ENCODE measurements at regions not wholly inside any gene's neighbourhood (a gene's known extent, or its start where the extent isn't known, plus 50 kb on each side); places are given as distances from the start of the nearest gene placed in this dataset.

DNA sequence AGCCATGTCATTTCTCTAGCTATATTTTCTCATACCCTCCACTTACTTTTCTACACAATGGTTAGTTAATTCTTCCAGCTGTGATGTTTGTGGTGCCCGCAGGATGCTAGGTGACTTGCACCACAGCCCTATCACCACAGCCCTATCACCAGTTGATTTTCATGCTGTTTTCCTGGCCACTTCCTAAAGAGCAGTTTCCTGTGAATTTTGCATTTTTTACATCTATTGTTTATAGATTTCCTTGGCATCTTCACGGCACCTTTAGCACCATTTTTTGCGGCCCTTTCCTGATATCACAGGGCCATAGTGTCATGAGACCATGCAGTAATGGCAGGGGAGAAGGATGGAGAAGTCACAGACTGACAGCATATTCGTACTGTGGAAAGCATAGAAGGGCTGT, 132.9 kb upstream of the PRICKLE2 start:
- H3K4me2 ChIP-seq (ENCODE audit: insufficient read depth, low read length), result no peak overlapping the region
- FAIRE-seq, result no peak
- BruUV-seq (replicated peaks), result no TSS peak
- no peak overlapping the region for H3K27ac ChIP-seq (ENCODE audit: extremely low read depth, low read depth, low read length)
- H3K4me3 ChIP-seq, result no peak overlapping the region
- H3K36me3 ChIP-seq (ENCODE audit: control insufficient read depth, insufficient read depth, low read length), result no peaks in the 10 kb centered on the region
- ChIA-PET CTCF (ENCODE audit: low intra/inter-chr PET ratio) (interaction anchor here (0.7 kb wide), 1 partner anchor 327 kb away, joined by 3 read pairs; no protein-coding TSS in a partner anchor), POLR2A (no interaction called here)
- no peaks in the 10 kb centered on the region for H3K9me1 ChIP-seq (ENCODE audit: control insufficient read depth, insufficient read depth, low read length)
- WGBS (ENCODE audit: insufficient coverage, low coverage, missing lambda C conversion rate), result 0% methylated on average over 4 of the region's 4 CpGs
- H3K4me1 ChIP-seq (replicated peaks in 1 of 2; ENCODE audit: control insufficient read depth in 2 of 2, insufficient read depth in 2 of 2, low read length in 2 of 2), result no peaks in the 10 kb centered on the region
- no peak for DNase-seq (ENCODE audit: extremely low read depth in 1 of 4, low spot score in 3 of 4)
- H4K20me1 ChIP-seq (replicated peaks; ENCODE audit: control insufficient read depth, insufficient read depth, low read length), result no peaks in the 10 kb centered on the region
- no peak for ATAC-seq
- intact Hi-C loops (cut with micrococcal nuclease), result no loop called here
- no peaks in the 10 kb centered on the region for H3K9me3 ChIP-seq (replicated peaks; ENCODE audit: control insufficient read depth, insufficient read depth, low read depth, low read length)
- no peaks in the 10 kb centered on the region for H3K27me3 ChIP-seq (ENCODE audit: control insufficient read depth in 2 of 2, insufficient read depth in 2 of 2, low read length in 2 of 2)
- H3K9ac ChIP-seq (ENCODE audit: insufficient read depth in 1 of 2, low read depth in 2 of 2, low read length in 2 of 2), result no peak overlapping the region
- H3K79me2 ChIP-seq (ENCODE audit: control insufficient read depth, insufficient read depth, low read length), result no peaks in the 10 kb centered on the region
- in situ Hi-C loops (cut with MboI), result no loop called here
- H2AFZ ChIP-seq (ENCODE audit: low read depth, low read length), result no peak overlapping the region
- TF ChIP-seq, protein P1, sequence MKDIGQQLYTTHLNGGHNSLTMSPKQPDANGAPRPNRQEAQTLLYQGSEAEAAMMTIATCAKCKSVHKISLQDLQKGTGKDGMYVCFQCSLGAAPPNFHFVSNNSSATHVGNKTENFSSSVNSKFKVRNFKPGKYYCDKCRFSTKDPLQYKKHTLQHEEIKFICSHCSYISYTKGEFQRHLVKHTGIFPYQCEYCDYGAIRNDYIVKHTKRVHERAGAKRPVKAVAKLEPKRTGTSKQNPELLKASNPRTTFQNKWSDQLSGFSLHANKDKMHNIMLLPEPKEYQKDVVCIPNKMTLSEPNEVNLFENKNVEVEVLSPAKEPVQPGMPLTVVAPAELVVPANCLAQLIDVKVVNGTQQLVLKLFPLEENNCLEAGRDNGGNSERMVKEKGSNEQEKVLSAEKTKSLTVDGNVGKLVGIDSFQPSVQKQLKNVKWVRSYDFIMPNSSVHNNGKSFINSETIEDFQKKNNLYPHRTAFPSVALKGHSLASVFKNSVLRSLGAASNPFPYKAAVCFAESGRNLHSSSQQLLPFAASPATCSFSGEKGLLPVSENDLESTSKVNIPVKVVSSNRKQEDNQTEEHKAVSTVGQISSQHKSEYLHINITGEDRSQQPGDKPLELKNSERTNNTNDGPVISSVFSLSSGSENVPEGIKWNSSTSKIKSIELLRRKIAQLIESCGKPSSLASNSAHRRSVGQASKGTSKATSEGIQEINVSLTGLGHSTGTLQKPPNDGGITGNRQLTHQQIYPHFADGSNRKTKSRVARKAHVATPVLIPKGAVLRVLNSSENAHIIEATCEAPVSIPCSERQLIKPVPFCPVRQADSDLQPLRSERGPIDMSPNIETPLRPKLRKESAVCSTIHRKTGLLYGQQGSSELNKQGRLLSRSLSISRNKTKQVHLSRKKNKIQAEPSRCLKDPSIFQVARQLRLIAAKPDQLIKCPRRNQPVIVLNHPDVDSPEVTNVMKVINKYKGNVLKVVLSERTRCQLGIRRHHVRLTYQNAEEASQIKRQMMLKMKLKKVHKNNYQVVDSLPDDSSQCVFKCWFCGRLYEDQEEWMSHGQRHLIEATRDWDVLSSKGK (CRISPR knock-in tag; IDR thresholded peaks at IDR 0.05), result no peak
- TF ChIP-seq ZNF23 (CRISPR knock-in tag; IDR thresholded peaks at IDR 0.05), result no peak
- no peak for TF ChIP-seq POLR3G (IDR thresholded peaks at IDR 0.05; ENCODE audit: extremely low read depth, insufficient read length, insufficient replicate concordance)
- TF ChIP-seq CBX8 (IDR thresholded peaks at IDR 0.05; ENCODE audit: borderline replicate concordance, extremely low read depth, low read depth, low read length, poor library complexity, severe bottlenecking), result no peak
- TF ChIP-seq ZNF780A (CRISPR knock-in tag; IDR thresholded peaks at IDR 0.05), result no peak
- TF ChIP-seq, protein P2, sequence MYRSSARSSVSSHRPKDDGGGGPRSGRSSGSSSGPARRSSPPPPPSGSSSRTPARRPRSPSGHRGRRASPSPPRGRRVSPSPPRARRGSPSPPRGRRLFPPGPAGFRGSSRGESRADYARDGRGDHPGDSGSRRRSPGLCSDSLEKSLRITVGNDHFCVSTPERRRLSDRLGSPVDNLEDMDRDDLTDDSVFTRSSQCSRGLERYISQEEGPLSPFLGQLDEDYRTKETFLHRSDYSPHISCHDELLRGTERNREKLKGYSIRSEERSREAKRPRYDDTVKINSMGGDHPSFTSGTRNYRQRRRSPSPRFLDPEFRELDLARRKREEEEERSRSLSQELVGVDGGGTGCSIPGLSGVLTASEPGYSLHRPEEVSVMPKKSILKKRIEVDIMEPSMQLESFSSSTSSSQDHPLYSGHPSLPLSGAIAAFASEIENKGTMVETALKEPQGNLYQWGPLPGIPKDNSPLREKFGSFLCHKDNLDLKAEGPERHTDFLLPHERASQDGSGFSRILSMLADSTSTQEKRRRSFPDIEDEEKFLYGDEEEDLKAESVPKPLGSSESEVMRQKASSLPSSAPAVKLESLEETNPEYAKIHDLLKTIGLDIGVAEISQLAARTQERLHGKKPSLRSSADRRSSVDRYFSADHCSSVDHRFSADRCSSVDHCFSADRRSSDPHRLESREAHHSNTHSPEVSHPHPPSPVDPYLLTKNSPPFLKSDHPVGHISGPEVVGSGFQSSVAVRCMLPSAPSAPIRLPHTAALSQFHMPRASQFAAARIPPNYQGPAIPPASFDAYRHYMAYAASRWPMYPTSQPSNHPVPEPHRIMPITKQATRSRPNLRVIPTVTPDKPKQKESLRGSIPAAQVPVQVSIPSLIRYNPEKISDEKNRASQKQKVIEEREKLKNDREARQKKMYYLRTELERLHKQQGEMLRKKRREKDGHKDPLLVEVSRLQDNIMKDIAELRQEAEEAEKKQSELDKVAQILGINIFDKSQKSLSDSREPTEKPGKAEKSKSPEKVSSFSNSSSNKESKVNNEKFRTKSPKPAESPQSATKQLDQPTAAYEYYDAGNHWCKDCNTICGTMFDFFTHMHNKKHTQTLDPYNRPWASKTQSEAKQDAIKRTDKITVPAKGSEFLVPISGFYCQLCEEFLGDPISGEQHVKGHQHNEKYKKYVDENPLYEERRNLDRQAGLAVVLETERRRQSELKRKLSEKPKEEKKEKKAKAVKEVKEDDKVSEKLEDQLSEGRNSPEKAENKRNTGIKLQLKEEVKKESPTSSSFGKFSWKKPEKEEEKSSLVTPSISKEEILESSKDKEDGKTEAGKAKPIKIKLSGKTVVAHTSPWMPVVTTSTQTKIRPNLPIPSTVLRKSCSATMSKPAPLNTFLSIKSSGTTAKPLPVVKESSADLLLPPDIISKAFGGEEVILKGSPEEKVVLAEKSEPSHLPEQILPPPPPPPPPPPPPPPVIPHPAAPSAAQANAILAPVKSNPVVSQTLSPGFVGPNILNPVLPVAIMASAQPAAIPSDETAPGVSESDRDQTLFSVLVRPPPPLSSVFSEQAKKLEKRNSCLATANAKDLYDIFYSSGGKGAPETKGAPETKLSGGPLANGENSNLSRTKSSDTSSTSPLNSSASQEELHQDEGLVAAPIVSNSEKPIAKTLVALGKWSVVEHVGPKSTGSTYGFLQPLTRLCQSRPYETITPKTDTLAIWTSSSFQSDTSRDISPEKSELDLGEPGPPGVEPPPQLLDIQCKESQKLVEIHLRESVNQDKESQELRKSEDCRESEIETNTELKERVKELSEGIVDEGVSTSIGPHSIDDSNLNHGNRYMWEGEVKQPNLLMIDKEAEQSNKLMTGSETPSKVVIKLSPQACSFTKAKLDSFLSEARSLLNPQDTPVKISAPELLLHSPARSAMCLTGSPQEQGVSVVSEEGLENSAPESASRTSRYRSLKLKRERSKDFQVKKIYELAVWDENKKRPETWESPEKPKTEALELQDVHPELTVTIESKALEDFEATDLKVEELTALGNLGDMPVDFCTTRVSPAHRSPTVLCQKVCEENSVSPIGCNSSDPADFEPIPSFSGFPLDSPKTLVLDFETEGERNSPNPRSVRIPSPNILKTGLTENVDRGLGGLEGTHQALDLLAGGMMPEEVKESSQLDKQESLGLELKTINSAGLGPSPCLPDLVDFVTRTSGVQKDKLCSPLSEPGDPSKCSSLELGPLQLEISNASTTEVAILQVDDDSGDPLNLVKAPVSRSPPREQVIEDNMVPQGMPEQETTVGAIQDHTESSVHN (IDR thresholded peaks at IDR 0.05; ENCODE audit: borderline replicate concordance in 1 of 2, low read depth in 1 of 2), result no peak
